BJ (cell line): ENCODE measurements at regions not wholly inside any gene's neighbourhood (a gene's known extent, or its start where the extent isn't known, plus 50 kb on each side); places are given as distances from the start of the nearest gene placed in this dataset.

Source experiments
- CTCF ChIA-PET: fragments of 350-600 bp; formaldehyde crosslinking; extraction: SDS; loops from one replicate; lab custom pipeline; 2021; ENCODE audit warnings: antibody characterized with exemption, inconsistent platforms; lab: Yijun Ruan, JAX
- POLR2A ChIA-PET: fragments of 300-600 bp; sonication (Branson Sonifier 250); formaldehyde crosslinking; extraction: SDS; loops from one replicate; lab custom pipeline; 2021; ENCODE audit warnings: antibody characterized with exemption; lab: Charles Lee
- DNase-seq: peaks from one replicate; pipeline ENCODE4 v3.0.0-alpha.2; 2011; ENCODE audit warnings: low read depth
- H3K27me3 ChIP-seq: 2 replicates; pipeline ENCODE4 v1.6.0; 2011; ENCODE audit warnings: low read length; ENCODE audit not compliant: control insufficient read depth, insufficient read depth
- H3K36me3 ChIP-seq: 2 replicates; pipeline ENCODE4 v1.5.1; 2011; ENCODE audit warnings: low read length; ENCODE audit not compliant: control insufficient read depth, insufficient read depth
- H3K4me3 ChIP-seq: 2 replicates; pipeline ENCODE4 v1.5.1; 2011; ENCODE audit warnings: low read depth, mild to moderate bottlenecking, control low read depth, low read length
- CTCF ChIP-seq: IDR thresholded peaks from 2 replicates; pipeline ENCODE4 v1.5.1; 2011; ENCODE audit warnings: low read depth, mild to moderate bottlenecking, control low read depth, inconsistent platforms, low read length, moderate library complexity; ENCODE audit not compliant: insufficient read depth

- no peak for DNase-seq
- no peak for TF ChIP-seq CTCF
- Histone ChIP-seq H3K36me3 (no peaks in the 10 kb centered on the region), H3K4me3 (no peak overlapping the region), H3K27me3 (no peaks in the 10 kb centered on the region; the same call in 1 of the 2 replicates)
- ChIA-PET POLR2A (no interaction called here), CTCF (interaction anchor here (0.6 kb wide), 2 partner anchors 59 to 994 kb away, joined by 4 read pairs; no protein-coding TSS in a partner anchor)
These were observed 74.5 kb upstream of the BAIAP2L1 start for GRCh38 chr7:98475352-98475751.

- no peaks in the 10 kb centered on the region; the same call in 1 of the 2 replicates for H3K27me3 ChIP-seq
- no peak for TF ChIP-seq CTCF
- ChIA-PET CTCF (no interaction called here), POLR2A (no interaction called here)
- DNase-seq, result no peak
- no peak overlapping the region for H3K4me3 ChIP-seq
- H3K36me3 ChIP-seq, result no peaks in the 10 kb centered on the region
These were observed 73.7 kb upstream of the BAIAP2L1 start for GRCh38 chr7:98474558-98474957.

GRCh38 chr7:98472521-98472954, 71.6 kb upstream of the BAIAP2L1 start:
- Histone ChIP-seq H3K4me3 (no peak overlapping the region), H3K27me3 (peaks cover 2% of the 10 kb centered on the region; the same call in 1 of the 2 replicates), H3K36me3 (no peaks in the 10 kb centered on the region)
- ChIA-PET CTCF (interaction anchor here (0.7 kb wide), 1 partner anchor 40 kb away, joined by 3 read pairs; no protein-coding TSS in a partner anchor), POLR2A (no interaction called here)
- no peak for TF ChIP-seq CTCF
- no peak for DNase-seq

GRCh38 chr7:98470485-98471240, 69.8 kb upstream of the BAIAP2L1 start:
- Histone ChIP-seq H3K4me3 (peak overlapping the region; percentile 11; the same call in 1 of the 2 replicates), H3K27me3 (peaks cover 2% of the 10 kb centered on the region; the same call in 1 of the 2 replicates), H3K36me3 (no peaks in the 10 kb centered on the region)
- TF ChIP-seq CTCF, result no peak
- POLR2A ChIA-PET, result no interaction called here
- DNase-seq, result no peak
- CTCF ChIA-PET, result interaction anchor here (1.7 kb wide), 1 partner anchor 9 kb away, joined by 4 read pairs; no protein-coding TSS in a partner anchor

GRCh38 chr7:98469088-98469487, 68.2 kb upstream of the BAIAP2L1 start:
- no peak for DNase-seq
- no peak for TF ChIP-seq CTCF
- POLR2A ChIA-PET, result no interaction called here
- H3K27me3 ChIP-seq, result peaks cover 2% of the 10 kb centered on the region; the same call in 1 of the 2 replicates
- H3K4me3 ChIP-seq, result no peak overlapping the region
- no peaks in the 10 kb centered on the region for H3K36me3 ChIP-seq
- CTCF ChIA-PET, result no interaction called here
